CD4-positive, CD25-positive, alpha-beta regulatory T cell (primary cell): ENCODE measurements at regions not wholly inside any gene's neighbourhood (a gene's known extent, or its start where the extent isn't known, plus 50 kb on each side); places are given as distances from the start of the nearest gene placed in this dataset.

ENCODE experiments used
- ATAC-seq, 2 donors: fragments of 150-1000 bp; cut with Tn5 transposase; one replicate each; pipeline ENCODE4 v1.10.0; 2021; ENCODE audit warnings: low read depth in 2 of 2, moderate number of reproducible peaks in 2 of 2, moderate library complexity in 1 of 2
- DNase-seq, 3 donors: peaks; one replicate each; pipeline versions ENCODE4 v3.0.0 to v3.0.0-alpha.2; 2012 to 2022; ENCODE audit warnings: mixed read lengths in 1 of 3
- H3K27ac ChIP-seq: one replicate; pipeline ENCODE4 v1.7.0; 2013; ENCODE audit warnings: mild to moderate bottlenecking, low read length; ENCODE audit not compliant: insufficient read depth, poor library complexity, severe bottlenecking
- H3K27me3 ChIP-seq: one replicate; pipeline ENCODE4 v1.7.0; 2013; ENCODE audit warnings: low read length; ENCODE audit not compliant: control insufficient read depth, insufficient read depth
- H3K36me3 ChIP-seq: one replicate; pipeline ENCODE4 v1.7.0; 2013; ENCODE audit warnings: mild to moderate bottlenecking, low read length, moderate library complexity; ENCODE audit not compliant: control insufficient read depth, insufficient read depth
- H3K4me1 ChIP-seq: 2 replicates; pipeline ENCODE4 v1.7.0; 2013; ENCODE audit warnings: mild to moderate bottlenecking, low read length; ENCODE audit not compliant: insufficient read depth, control insufficient read depth, poor library complexity, severe bottlenecking
- H3K4me3 ChIP-seq: one replicate; pipeline ENCODE4 v1.7.0; 2013; ENCODE audit warnings: low read depth, mild to moderate bottlenecking, low read length, moderate library complexity
- H3K9me3 ChIP-seq, 2 experiments: 1 replicate in 1 of 2; 2 replicates in 1 of 2; pipeline ENCODE4 v1.7.0; 2013; ENCODE audit warnings: low read length in 2 of 2, mild to moderate bottlenecking in 1 of 2, moderate library complexity in 1 of 2; ENCODE audit not compliant: control insufficient read depth in 2 of 2
- H3K27ac Mint-ChIP-seq, 3 donors: one replicate each; pipeline ENCODE4 v1.8.0; 2020 to 2022; ENCODE audit warnings: mild to moderate bottlenecking in 3 of 3, mixed read lengths in 3 of 3, moderate library complexity in 2 of 3
- H3K27me3 Mint-ChIP-seq: one replicate; pipeline ENCODE4 v1.8.0; 2022; ENCODE audit warnings: mild to moderate bottlenecking, mixed read lengths
- H3K36me3 Mint-ChIP-seq: one replicate; pipeline ENCODE4 v1.8.0; 2020; ENCODE audit warnings: mixed read lengths
- H3K4me1 Mint-ChIP-seq, 4 donors: one replicate each; pipeline ENCODE4 v1.8.0; 2020 to 2022; ENCODE audit warnings: mixed read lengths in 4 of 4, mild to moderate bottlenecking in 1 of 4
- H3K4me3 Mint-ChIP-seq, 4 donors: one replicate each; pipeline ENCODE4 v1.8.0; 2020 to 2022; ENCODE audit warnings: mild to moderate bottlenecking in 4 of 4, mixed read lengths in 4 of 4, moderate library complexity in 3 of 4
- H3K9me3 Mint-ChIP-seq, 7 donors: one replicate each; pipeline ENCODE4 v1.8.0; 2020 to 2022; ENCODE audit warnings: mixed read lengths in 7 of 7, mild to moderate bottlenecking in 3 of 7, moderate library complexity in 2 of 7

DNA sequence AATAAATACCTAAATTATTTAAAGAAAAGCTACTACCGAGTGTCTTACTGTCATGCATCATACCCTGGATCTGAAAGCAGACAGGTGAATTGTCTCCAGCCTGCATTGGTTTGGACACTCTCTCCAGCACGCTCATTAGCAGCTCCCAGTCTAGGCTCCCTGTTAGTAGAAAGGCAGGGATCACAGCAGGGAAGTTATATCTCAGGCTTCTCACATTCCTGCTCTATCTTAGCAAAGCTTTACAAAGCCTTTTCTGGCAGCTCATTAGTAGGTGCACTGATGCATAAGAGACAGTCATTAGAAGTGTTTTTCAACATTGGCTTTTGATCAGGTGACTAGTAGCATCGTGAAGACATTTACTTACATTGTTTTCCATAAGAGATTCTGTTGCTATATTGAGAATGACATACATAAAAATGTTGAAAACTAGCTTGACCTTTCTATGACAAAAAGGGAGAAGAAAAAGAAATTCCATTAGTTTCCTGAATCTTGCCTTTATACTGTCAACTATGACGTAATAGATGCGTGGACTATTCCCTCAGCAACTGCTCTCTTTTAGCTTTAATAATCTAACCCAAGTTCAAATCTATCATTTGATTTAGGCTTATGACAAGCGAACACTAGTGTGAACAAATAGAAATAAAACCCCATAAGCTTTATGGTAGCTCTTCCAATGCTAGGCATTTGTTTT, 408.7 kb upstream of the KCNH7 start:
- H3K4me1 ChIP-seq = no peaks in the 10 kb centered on the region
- Mint-ChIP-seq H3K27ac (no peak overlapping the region), H3K4me3 (no peak overlapping the region), H3K27me3 (no peaks in the 10 kb centered on the region), H3K4me1 (no peaks in the 10 kb centered on the region), H3K36me3 (no peaks in the 10 kb centered on the region), H3K9me3 (peaks cover 0 to 12% (median 2%) of the 10 kb centered on the region in 7 donors)
- H3K27me3 ChIP-seq = no peaks in the 10 kb centered on the region
- H3K36me3 ChIP-seq = no peaks in the 10 kb centered on the region
- DNase-seq (no peak), ATAC-seq (no peak)
- no peaks in the 10 kb centered on the region for H3K9me3 ChIP-seq
- no peak overlapping the region for H3K4me3 ChIP-seq
- no peak overlapping the region for H3K27ac ChIP-seq

DNA sequence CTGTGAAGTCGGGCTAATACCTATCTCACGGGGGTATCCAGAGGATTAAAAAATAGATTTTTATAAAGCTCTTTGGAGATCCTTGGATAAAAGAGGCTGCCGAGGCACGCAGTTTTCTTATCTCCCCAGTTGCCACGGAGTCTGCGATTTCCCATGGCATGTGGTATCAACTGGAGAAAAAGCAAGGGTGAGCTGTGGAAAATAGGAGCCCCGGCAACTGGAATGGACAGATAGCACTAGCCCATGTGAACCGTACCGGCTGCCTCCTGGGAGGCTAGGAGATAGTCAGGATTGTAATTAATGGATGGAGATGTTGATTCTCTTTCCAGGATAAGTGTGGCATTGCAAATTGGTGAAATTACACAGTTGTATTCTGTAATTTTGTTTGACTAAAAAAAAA, 407.6 kb upstream of the KCNH7 start:
- H3K4me1 Mint-ChIP-seq = no peaks in the 10 kb centered on the region
- H3K27me3 Mint-ChIP-seq = no peaks in the 10 kb centered on the region
- peaks cover 0 to 5% of the 10 kb centered on the region in 2 experiments for H3K9me3 ChIP-seq
- H3K27ac ChIP-seq = no peak overlapping the region
- H3K9me3 Mint-ChIP-seq = peaks cover 0 to 15% (median 2%) of the 10 kb centered on the region in 7 donors
- no peaks in the 10 kb centered on the region for H3K36me3 ChIP-seq
- no peaks in the 10 kb centered on the region for H3K27me3 ChIP-seq
- DNase-seq (no peak), ATAC-seq (no peak)
- H3K27ac Mint-ChIP-seq = no peak overlapping the region
- no peaks in the 10 kb centered on the region for H3K4me1 ChIP-seq
- H3K36me3 Mint-ChIP-seq = no peaks in the 10 kb centered on the region
- H3K4me3 ChIP-seq = no peak overlapping the region
- H3K4me3 Mint-ChIP-seq = no peak overlapping the region

DNA sequence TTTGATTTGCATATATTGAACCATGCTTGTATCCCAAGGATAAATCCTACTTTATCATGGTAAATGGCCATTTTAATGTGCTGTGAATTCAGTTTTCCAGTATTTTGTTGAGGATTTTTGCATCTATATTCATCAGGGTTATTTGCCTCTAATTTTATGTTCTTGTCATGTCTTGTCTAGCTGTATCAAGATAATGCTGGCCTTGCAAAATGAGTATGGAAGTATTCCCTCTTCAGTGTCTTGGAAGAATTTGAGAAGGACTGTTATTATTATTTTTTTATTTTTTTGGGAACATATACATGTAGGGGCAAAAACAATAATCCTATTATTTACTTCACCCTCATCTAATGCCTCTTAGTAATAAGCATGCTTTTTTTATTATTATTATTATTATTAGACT, 398.0 kb upstream of the KCNH7 start:
- DNase-seq = no peak
- Mint-ChIP-seq H3K4me1 (no peaks in the 10 kb centered on the region), H3K4me3 (no peak overlapping the region), H3K27ac (no peak overlapping the region), H3K9me3 (peaks cover 0 to 37% (median 9%) of the 10 kb centered on the region in 7 donors), H3K36me3 (no peaks in the 10 kb centered on the region), H3K27me3 (no peaks in the 10 kb centered on the region)
- no peak for ATAC-seq
- no peaks in the 10 kb centered on the region for H3K4me1 ChIP-seq
- no peak overlapping the region for H3K4me3 ChIP-seq
- H3K36me3 ChIP-seq = no peaks in the 10 kb centered on the region
- no peaks in the 10 kb centered on the region for H3K27me3 ChIP-seq
- no peak overlapping the region for H3K27ac ChIP-seq
- H3K9me3 ChIP-seq = peaks cover 8 to 14% of the 10 kb centered on the region in 2 experiments

DNA sequence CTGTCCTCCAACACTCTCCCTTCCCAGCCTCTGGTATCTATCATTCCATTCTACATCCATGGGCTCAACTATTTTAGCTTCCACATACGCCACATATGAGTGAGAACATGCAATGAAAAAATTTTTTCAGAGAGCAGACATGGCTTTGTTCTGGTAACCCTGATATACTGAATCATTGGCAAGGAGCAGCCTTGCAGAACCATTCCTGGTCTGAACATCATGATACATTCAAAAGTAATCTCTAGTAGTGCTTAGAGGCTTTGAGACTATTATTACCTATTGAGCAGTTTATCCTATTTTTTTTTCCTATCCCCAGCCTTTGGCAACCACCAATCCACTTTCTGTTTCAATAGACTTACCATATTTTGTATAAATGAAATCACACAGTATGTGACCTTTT, 393.1 kb upstream of the KCNH7 start:
- Histone ChIP-seq H3K36me3 (no peaks in the 10 kb centered on the region), H3K4me1 (no peaks in the 10 kb centered on the region), H3K4me3 (no peak overlapping the region), H3K9me3 (no peaks in the 10 kb centered on the region), H3K27me3 (no peaks in the 10 kb centered on the region), H3K27ac (no peak overlapping the region)
- no peaks in the 10 kb centered on the region for H3K36me3 Mint-ChIP-seq
- H3K27me3 Mint-ChIP-seq = no peaks in the 10 kb centered on the region
- no peaks in the 10 kb centered on the region for H3K4me1 Mint-ChIP-seq
- H3K27ac Mint-ChIP-seq = no peak overlapping the region
- no peak overlapping the region for H3K4me3 Mint-ChIP-seq
- H3K9me3 Mint-ChIP-seq = peaks cover 0 to 17% (median 9%) of the 10 kb centered on the region in 7 donors
- ATAC-seq (no peak), DNase-seq (no peak)

DNA sequence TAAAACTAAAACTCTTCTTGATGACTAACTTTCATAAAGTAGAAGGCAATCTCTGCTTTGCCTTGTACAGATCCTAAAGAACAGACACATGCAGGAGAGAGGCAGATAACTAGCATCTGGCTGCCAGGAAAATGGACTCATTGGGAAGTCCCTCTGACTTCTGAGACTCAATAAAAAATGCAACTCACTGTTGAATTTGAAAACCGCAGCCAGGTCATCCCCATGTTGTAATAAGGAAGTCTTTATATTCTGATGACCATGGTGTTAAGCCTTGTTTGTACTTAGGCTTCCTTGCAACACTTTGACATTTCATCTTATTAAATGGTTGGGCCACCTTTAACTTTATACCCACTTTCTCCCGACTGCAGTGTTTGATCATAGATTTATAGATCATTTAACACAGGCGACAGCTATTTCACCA, 375.1 kb upstream of the KCNH7 start:
- H3K36me3 Mint-ChIP-seq = no peaks in the 10 kb centered on the region
- H3K27ac Mint-ChIP-seq = no peak overlapping the region
- Histone ChIP-seq H3K27ac (no peak overlapping the region), H3K4me3 (no peak overlapping the region), H3K36me3 (no peaks in the 10 kb centered on the region), H3K4me1 (no peaks in the 10 kb centered on the region), H3K27me3 (no peaks in the 10 kb centered on the region), H3K9me3 (no peaks in the 10 kb centered on the region)
- no peak for DNase-seq
- H3K9me3 Mint-ChIP-seq = peaks cover 2 to 12% (median 5%) of the 10 kb centered on the region in 7 donors
- ATAC-seq = no peak
- no peaks in the 10 kb centered on the region for H3K27me3 Mint-ChIP-seq
- H3K4me1 Mint-ChIP-seq = no peaks in the 10 kb centered on the region
- H3K4me3 Mint-ChIP-seq = no peak overlapping the region

DNA sequence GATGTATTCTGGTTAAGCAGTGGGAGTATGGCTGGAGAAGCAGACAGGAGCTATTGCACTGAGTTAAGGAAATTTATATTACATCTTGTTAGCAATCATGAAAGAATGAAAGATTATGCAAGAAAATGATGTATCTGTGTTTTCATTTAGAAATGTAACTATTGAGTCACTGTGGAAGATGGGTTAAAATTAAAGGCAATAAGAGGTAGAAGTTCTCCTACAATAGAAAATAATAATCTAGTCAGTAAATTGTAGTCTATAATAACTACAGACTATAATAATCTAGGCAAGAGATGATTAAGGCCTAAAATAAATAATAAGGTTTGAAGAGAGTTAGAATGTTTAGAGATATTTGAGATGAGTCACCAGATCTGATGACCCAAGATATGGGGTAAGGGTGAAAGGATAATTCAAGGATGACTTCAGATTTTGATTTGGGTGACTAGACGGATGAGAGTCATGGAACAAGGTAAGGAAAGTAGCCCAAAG, 371.9 kb upstream of the KCNH7 start:
- no peak for ATAC-seq
- Histone ChIP-seq H3K27me3 (no peaks in the 10 kb centered on the region), H3K36me3 (no peaks in the 10 kb centered on the region), H3K9me3 (no peaks in the 10 kb centered on the region), H3K4me3 (no peak overlapping the region), H3K27ac (no peak overlapping the region), H3K4me1 (no peaks in the 10 kb centered on the region)
- H3K27me3 Mint-ChIP-seq = no peaks in the 10 kb centered on the region
- no peak overlapping the region for H3K4me3 Mint-ChIP-seq
- H3K36me3 Mint-ChIP-seq = no peaks in the 10 kb centered on the region
- no peak overlapping the region for H3K27ac Mint-ChIP-seq
- H3K9me3 Mint-ChIP-seq = peaks cover 0 to 12% (median 5%) of the 10 kb centered on the region in 7 donors
- no peaks in the 10 kb centered on the region for H3K4me1 Mint-ChIP-seq
- DNase-seq = no peak

DNA sequence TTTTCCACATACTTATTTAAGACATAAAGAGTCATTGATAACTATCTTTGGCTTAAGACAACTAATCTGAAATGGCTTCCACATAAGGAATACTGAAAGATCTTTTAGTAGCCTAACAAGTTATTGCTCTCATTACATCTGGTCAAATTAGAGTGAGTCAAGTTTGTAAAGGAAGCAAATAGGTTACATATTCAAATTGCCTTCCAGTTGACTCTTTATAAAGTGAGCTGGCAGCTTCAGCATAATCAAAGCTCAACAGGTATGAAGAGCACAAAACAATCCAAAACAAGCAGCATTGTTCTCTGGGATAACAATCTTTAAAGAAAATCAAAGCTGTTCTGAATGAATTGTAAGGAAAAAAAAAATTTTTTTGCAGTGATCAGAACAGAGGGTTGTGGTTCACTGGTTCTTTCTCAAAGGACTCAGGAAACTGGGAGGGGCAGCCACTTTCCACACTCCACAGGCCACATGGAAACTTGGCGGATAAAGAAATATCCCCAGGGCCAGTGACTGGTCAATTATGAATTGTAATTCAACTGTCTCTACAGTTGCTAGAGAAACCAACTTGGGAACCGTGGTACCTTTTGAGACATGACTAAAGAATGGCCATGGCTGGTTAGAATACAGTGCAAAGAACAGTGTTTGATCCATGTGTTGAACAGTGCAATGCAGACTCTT, 369.3 kb upstream of the KCNH7 start:
- H3K27ac ChIP-seq = no peak overlapping the region
- Mint-ChIP-seq H3K4me1 (no peaks in the 10 kb centered on the region), H3K27me3 (no peaks in the 10 kb centered on the region), H3K4me3 (no peak overlapping the region), H3K27ac (no peak overlapping the region), H3K36me3 (no peaks in the 10 kb centered on the region), H3K9me3 (peaks cover 0 to 8% (median 5%) of the 10 kb centered on the region in 7 donors)
- no peak overlapping the region for H3K4me3 ChIP-seq
- no peaks in the 10 kb centered on the region for H3K36me3 ChIP-seq
- no peak for ATAC-seq
- no peaks in the 10 kb centered on the region for H3K27me3 ChIP-seq
- no peak for DNase-seq
- no peaks in the 10 kb centered on the region for H3K4me1 ChIP-seq
- H3K9me3 ChIP-seq = no peaks in the 10 kb centered on the region
